DOHH2 (cell line): ENCODE measurements at regions not wholly inside any gene's neighbourhood (a gene's known extent, or its start where the extent isn't known, plus 50 kb on each side); places are given as distances from the start of the nearest gene placed in this dataset.

Source experiments
- H3F3A ChIP-seq: fragments of 200-600 bp; sonication (generic), shearing (Covaris generic); 2 replicates; pipeline ENCODE4 v1.6.0; 2016; ENCODE audit warnings: antibody characterized with exemption, mild to moderate bottlenecking; ENCODE audit not compliant: control insufficient read depth, insufficient read depth
- H3K27ac ChIP-seq: fragments of 200-600 bp; sonication (generic); 2 replicates; pipeline ENCODE4 v1.5.1; 2014; ENCODE audit warnings: low read depth, mild to moderate bottlenecking, low read length, moderate library complexity
- H3K27me3 ChIP-seq: fragments of 200-600 bp; sonication (generic); 2 replicates; pipeline ENCODE4 v1.6.1; 2014; ENCODE audit warnings: mild to moderate bottlenecking, low read length, mixed read lengths; ENCODE audit not compliant: control insufficient read depth
- H3K36me3 ChIP-seq: fragments of 200-600 bp; sonication (generic); 2 replicates; pipeline ENCODE4 v1.6.1; 2014; ENCODE audit warnings: mild to moderate bottlenecking, low read length, moderate library complexity, mixed read lengths; ENCODE audit not compliant: control insufficient read depth
- H3K4me1 ChIP-seq: fragments of 200-600 bp; sonication (generic); 2 replicates; pipeline ENCODE4 v1.6.1; 2014; ENCODE audit warnings: mild to moderate bottlenecking, low read length, mixed read lengths; ENCODE audit not compliant: control insufficient read depth
- H3K4me2 ChIP-seq: fragments of 200-600 bp; sonication (generic); 2 replicates; pipeline ENCODE4 v1.6.0; 2014; ENCODE audit warnings: mild to moderate bottlenecking, low read length, moderate library complexity
- H3K4me3 ChIP-seq: fragments of 200-600 bp; sonication (generic); 2 replicates; pipeline ENCODE4 v1.5.1; 2014; ENCODE audit warnings: mild to moderate bottlenecking, low read length, mixed read lengths
- H3K79me2 ChIP-seq: fragments of 200-600 bp; sonication (generic); 2 replicates; pipeline ENCODE4 v1.6.1; 2014; ENCODE audit warnings: mild to moderate bottlenecking, low read length, mixed read lengths; ENCODE audit not compliant: control insufficient read depth
- H3K9me2 ChIP-seq: fragments of 200-600 bp; sonication (generic); replicated peaks from 2 replicates; pipeline ENCODE4 v1.6.1; 2014; ENCODE audit warnings: mild to moderate bottlenecking, low read length, mixed read lengths; ENCODE audit not compliant: control insufficient read depth
- H3K9me3 ChIP-seq: fragments of 200-600 bp; sonication (generic); 2 replicates; pipeline ENCODE4 v1.6.1; 2014; ENCODE audit warnings: antibody characterized with exemption, low read length, mixed read lengths; ENCODE audit not compliant: control insufficient read depth, insufficient read depth
- H4K20me1 ChIP-seq: fragments of 200-600 bp; sonication (generic); 2 replicates; pipeline ENCODE4 v1.6.0; 2014; ENCODE audit warnings: low read depth, mild to moderate bottlenecking, antibody characterized with exemption, low read length, moderate library complexity; ENCODE audit not compliant: control insufficient read depth, insufficient read depth
- EZH2phosphoT487 ChIP-seq: fragments of 200-600 bp; sonication (generic); IDR thresholded peaks from 2 replicates; pipeline ENCODE4 v1.6.1; 2017; ENCODE audit warnings: borderline replicate concordance, mild to moderate bottlenecking, antibody characterized with exemption, low read length, moderate library complexity, mixed read lengths
- TF ChIP-seq, protein P1 (sequence below): fragments of 200-600 bp; sonication (generic); IDR thresholded peaks from one replicate; pipeline ENCODE4 v1.5.1; 2014; ENCODE audit warnings: antibody characterized with exemption, mild to moderate bottlenecking, low read depth, low read length; ENCODE audit not compliant: poor library complexity, severe bottlenecking

DNA sequence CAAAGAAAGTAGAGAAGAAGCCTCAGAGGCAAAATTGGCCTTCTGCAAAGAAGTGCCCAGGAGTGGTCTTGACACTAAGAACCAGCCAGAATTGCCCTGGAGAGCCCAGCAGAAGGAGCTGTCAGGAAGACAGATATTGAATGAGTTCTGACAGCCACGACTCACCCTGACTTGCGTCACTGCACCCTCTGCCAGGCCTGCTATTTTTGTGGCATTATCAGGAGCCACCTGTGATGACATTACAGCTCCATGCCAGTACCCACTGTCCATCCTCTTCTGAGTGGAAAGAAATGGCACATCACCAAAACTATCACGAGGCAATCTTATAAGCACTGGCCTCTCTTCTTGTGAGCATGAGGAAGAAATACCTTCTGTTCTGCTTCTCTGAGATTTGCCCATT, 67.7 kb downstream of the SMIM20 start:
- no peaks in the 10 kb centered on the region for H3K9me2 ChIP-seq
- H3K4me1 ChIP-seq: no peaks in the 10 kb centered on the region
- H4K20me1 ChIP-seq: no peaks in the 10 kb centered on the region
- TF ChIP-seq EZH2phosphoT487: no peak
- TF ChIP-seq, protein P1, sequence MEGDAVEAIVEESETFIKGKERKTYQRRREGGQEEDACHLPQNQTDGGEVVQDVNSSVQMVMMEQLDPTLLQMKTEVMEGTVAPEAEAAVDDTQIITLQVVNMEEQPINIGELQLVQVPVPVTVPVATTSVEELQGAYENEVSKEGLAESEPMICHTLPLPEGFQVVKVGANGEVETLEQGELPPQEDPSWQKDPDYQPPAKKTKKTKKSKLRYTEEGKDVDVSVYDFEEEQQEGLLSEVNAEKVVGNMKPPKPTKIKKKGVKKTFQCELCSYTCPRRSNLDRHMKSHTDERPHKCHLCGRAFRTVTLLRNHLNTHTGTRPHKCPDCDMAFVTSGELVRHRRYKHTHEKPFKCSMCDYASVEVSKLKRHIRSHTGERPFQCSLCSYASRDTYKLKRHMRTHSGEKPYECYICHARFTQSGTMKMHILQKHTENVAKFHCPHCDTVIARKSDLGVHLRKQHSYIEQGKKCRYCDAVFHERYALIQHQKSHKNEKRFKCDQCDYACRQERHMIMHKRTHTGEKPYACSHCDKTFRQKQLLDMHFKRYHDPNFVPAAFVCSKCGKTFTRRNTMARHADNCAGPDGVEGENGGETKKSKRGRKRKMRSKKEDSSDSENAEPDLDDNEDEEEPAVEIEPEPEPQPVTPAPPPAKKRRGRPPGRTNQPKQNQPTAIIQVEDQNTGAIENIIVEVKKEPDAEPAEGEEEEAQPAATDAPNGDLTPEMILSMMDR: no peak
- no peak overlapping the region for H3K27ac ChIP-seq
- H3K9me3 ChIP-seq: no peaks in the 10 kb centered on the region
- no peaks in the 10 kb centered on the region for H3K36me3 ChIP-seq
- H3F3A ChIP-seq: no peaks in the 10 kb centered on the region
- H3K4me3 ChIP-seq: no peak overlapping the region
- H3K4me2 ChIP-seq: no peak overlapping the region
- H3K27me3 ChIP-seq: no peaks in the 10 kb centered on the region
- H3K79me2 ChIP-seq: no peaks in the 10 kb centered on the region

DNA sequence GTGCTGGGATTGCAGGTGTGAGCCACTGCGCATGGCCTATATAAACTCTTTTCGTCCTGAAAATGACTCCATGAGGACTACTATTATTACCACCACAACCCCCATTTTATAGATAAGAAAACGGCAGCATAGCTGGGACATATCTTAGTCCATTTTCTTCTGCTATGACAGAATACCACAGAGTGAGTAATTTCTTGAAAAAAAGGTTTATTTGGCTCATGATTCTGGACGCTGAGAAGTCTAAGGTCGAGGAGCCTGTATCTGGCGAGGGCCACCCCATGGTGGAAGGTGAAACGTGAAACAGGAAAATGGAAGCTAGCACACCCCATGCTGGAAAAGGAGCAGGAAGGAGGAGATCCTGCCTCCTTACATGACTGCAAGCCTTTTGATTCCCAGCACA, 68.9 kb downstream of the SMIM20 start:
- Histone ChIP-seq H3K36me3 (no peaks in the 10 kb centered on the region), H3K9me3 (no peaks in the 10 kb centered on the region), H3F3A (no peaks in the 10 kb centered on the region), H4K20me1 (no peaks in the 10 kb centered on the region), H3K4me2 (no peak overlapping the region), H3K9me2 (no peaks in the 10 kb centered on the region), H3K27ac (no peak overlapping the region), H3K79me2 (no peaks in the 10 kb centered on the region), H3K4me3 (no peak overlapping the region), H3K4me1 (peaks cover 3% of the 10 kb centered on the region), H3K27me3 (no peaks in the 10 kb centered on the region)
- TF ChIP-seq, protein P1: no peak
- TF ChIP-seq EZH2phosphoT487: no peak

DNA sequence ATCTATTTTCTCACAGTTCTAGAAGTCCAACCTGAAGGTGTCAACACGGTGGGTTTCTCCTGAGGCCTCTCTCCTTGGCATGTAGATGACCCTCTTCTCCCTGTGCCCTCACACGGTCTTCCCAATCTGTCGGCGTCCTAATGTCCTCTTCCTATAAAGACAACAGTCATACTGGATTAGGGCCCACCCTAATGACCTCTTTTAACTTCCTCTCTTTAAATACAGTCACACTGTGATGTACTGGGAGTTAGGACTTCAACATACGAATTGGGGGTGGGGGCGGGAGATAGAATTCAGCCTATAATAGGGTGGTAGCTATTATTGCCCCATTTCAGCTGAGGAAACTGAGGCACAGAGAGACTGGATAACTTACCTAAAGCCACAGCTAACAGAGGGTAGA, 70.2 kb downstream of the SMIM20 start:
- Histone ChIP-seq H3F3A (no peaks in the 10 kb centered on the region), H3K27me3 (no peaks in the 10 kb centered on the region), H3K9me3 (no peaks in the 10 kb centered on the region), H3K9me2 (no peaks in the 10 kb centered on the region), H3K27ac (no peak overlapping the region), H3K4me2 (no peak overlapping the region), H3K4me1 (peaks cover 9% of the 10 kb centered on the region), H3K79me2 (no peaks in the 10 kb centered on the region), H3K4me3 (no peak overlapping the region), H3K36me3 (no peaks in the 10 kb centered on the region), H4K20me1 (no peaks in the 10 kb centered on the region)
- TF ChIP-seq, protein P1: no peak
- no peak for TF ChIP-seq EZH2phosphoT487

DNA sequence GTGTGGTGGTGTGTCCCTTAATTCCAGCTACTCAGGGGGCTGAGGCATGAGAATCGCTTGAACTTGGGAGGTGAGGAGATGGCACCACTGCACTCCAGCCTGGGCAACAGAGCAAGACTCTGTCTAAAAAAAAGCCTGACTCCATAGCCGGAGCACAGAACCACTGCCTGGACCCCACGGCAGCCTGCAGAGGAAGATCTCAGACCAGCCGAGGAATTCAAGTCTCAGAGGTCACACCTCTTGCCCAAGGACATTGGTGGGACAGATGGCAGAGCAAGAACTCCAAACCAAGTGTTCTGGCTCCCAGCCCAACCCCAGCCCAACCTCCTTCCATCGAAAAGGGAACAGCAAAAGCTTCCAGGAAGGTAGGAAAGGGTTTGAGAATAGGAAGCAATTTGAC, 70.8 kb downstream of the SMIM20 start:
- Histone ChIP-seq H3K4me1 (peaks cover 9% of the 10 kb centered on the region), H3K27ac (no peak overlapping the region), H3K9me2 (no peaks in the 10 kb centered on the region), H3K36me3 (no peaks in the 10 kb centered on the region), H3K27me3 (no peaks in the 10 kb centered on the region), H3K4me3 (no peak overlapping the region), H3K79me2 (no peaks in the 10 kb centered on the region), H3F3A (no peaks in the 10 kb centered on the region), H3K9me3 (no peaks in the 10 kb centered on the region), H3K4me2 (no peak overlapping the region), H4K20me1 (no peaks in the 10 kb centered on the region)
- TF ChIP-seq EZH2phosphoT487: no peak
- TF ChIP-seq, protein P1: no peak
